HL-60 (cell line): ENCODE measurements at regions not wholly inside any gene's neighbourhood (a gene's known extent, or its start where the extent isn't known, plus 50 kb on each side); places are given as distances from the start of the nearest gene placed in this dataset.

Experiments
- DNase-seq, 2 experiments: peaks; one replicate each; pipeline ENCODE4 v3.0.0-alpha.2; 2010 to 2020; ENCODE audit warnings: low read depth in 1 of 2, low spot score in 1 of 2
- H3K27ac ChIP-seq: fragments of 250-450 bp; sonication (Bioruptor Pico); replicated peaks from 2 replicates; pipeline ENCODE4 v1.5.1; 2020; ENCODE audit warnings: mild to moderate bottlenecking, moderate library complexity
- H3K27me3 ChIP-seq: fragments of 250-450 bp; sonication (Bioruptor Pico); 2 replicates; pipeline ENCODE4 v1.5.1; 2021; ENCODE audit warnings: mild to moderate bottlenecking, moderate library complexity; ENCODE audit not compliant: insufficient read depth, poor library complexity, severe bottlenecking
- H3K4me3 ChIP-seq: replicated peaks from 2 replicates; pipeline ENCODE4 v1.5.1; 2011; ENCODE audit warnings: mild to moderate bottlenecking, control low read depth, low read length; ENCODE audit not compliant: insufficient read depth
- GABPA ChIP-seq: IDR thresholded peaks from 2 replicates; pipeline ENCODE4 v1.6.1; 2012; ENCODE audit warnings: low read depth
- POLR2AphosphoS5 ChIP-seq: IDR thresholded peaks from 2 replicates; pipeline ENCODE4 v1.6.1; 2012; ENCODE audit warnings: low read depth
- REST ChIP-seq: IDR thresholded peaks from 2 replicates; pipeline ENCODE4 v1.6.1; 2012; ENCODE audit warnings: low read depth; ENCODE audit not compliant: insufficient replicate concordance
- SPI1 ChIP-seq: IDR thresholded peaks from 2 replicates; pipeline ENCODE4 v1.6.1; 2012; ENCODE audit warnings: low read depth, mild to moderate bottlenecking, borderline replicate concordance
- TF ChIP-seq, protein P1 (sequence below): IDR thresholded peaks from one replicate; pipeline ENCODE4 v1.5.1; 2011; ENCODE audit warnings: low read length, control low read depth, inconsistent platforms; ENCODE audit not compliant: insufficient read depth

GRCh38 chr3:132834356-132834755, 112.1 kb upstream of the NPHP3 start:
- no peak overlapping the region for H3K4me3 ChIP-seq
- H3K27me3 ChIP-seq = peaks cover 2% of the 10 kb centered on the region
- TF ChIP-seq, protein P1, sequence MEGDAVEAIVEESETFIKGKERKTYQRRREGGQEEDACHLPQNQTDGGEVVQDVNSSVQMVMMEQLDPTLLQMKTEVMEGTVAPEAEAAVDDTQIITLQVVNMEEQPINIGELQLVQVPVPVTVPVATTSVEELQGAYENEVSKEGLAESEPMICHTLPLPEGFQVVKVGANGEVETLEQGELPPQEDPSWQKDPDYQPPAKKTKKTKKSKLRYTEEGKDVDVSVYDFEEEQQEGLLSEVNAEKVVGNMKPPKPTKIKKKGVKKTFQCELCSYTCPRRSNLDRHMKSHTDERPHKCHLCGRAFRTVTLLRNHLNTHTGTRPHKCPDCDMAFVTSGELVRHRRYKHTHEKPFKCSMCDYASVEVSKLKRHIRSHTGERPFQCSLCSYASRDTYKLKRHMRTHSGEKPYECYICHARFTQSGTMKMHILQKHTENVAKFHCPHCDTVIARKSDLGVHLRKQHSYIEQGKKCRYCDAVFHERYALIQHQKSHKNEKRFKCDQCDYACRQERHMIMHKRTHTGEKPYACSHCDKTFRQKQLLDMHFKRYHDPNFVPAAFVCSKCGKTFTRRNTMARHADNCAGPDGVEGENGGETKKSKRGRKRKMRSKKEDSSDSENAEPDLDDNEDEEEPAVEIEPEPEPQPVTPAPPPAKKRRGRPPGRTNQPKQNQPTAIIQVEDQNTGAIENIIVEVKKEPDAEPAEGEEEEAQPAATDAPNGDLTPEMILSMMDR = no peak
- TF ChIP-seq GABPA (no peak), REST (no peak), SPI1 (no peak), POLR2AphosphoS5 (no peak)
- no peak overlapping the region for H3K27ac ChIP-seq
- DNase-seq = no peak

DNA sequence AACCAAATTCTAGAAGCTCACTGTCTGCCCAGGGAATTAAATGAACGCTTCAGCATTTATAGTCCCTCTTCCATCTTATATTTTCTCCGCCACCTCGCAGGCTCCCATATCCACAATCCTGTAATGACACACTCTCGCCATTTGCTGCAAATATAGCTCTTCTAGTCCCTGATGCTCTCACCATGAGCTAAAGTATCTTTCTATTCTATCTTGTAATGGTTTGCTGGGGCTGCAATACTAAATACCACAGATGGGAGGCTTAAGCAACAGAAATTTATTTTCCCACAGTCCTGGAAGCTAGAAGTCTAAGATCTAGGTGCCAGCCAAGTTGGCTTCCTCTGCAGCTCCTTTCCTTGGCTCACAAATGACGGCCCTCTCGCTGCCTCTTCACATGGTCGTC, 106.9 kb upstream of the NPHP3 start:
- no peak overlapping the region for H3K27ac ChIP-seq
- H3K27me3 ChIP-seq = peaks cover 7% of the 10 kb centered on the region
- TF ChIP-seq SPI1 = no peak
- no peak for TF ChIP-seq POLR2AphosphoS5
- TF ChIP-seq GABPA = no peak
- no peak for TF ChIP-seq REST
- TF ChIP-seq, protein P1 = no peak
- DNase-seq = no peak
- no peak overlapping the region for H3K4me3 ChIP-seq

GRCh38 chr3:132822837-132823236, 100.6 kb upstream of the NPHP3 start:
- Histone ChIP-seq H3K4me3 (no peak overlapping the region), H3K27ac (no peak overlapping the region), H3K27me3 (peaks cover 2% of the 10 kb centered on the region)
- DNase-seq = no peak
- no peak for TF ChIP-seq POLR2AphosphoS5
- no peak for TF ChIP-seq REST
- no peak for TF ChIP-seq GABPA
- TF ChIP-seq, protein P1 = no peak
- TF ChIP-seq SPI1 = no peak
